Epithelial cell of proximal tubule (primary cell): ENCODE measurements at regions not wholly inside any gene's neighbourhood (a gene's known extent, or its start where the extent isn't known, plus 50 kb on each side); places are given as distances from the start of the nearest gene placed in this dataset.
A peak's percentile ranks its signal among the peaks of the same experiment; 100 is the strongest.

ENCODE experiments used
- DNase-seq: peaks from one replicate; pipeline ENCODE4 v3.0.0-alpha.2; 2011; ENCODE audit warnings: low read depth
- H3K4me3 ChIP-seq: 2 replicates; pipeline ENCODE4 v1.5.1; 2011; ENCODE audit warnings: low read depth, mild to moderate bottlenecking, low read length
- TF ChIP-seq, protein P1 (sequence below): conservative IDR thresholded peaks from 2 replicates; pipeline ENCODE4 v1.5.1; 2012; ENCODE audit warnings: low read depth, mild to moderate bottlenecking, low read length

DNA sequence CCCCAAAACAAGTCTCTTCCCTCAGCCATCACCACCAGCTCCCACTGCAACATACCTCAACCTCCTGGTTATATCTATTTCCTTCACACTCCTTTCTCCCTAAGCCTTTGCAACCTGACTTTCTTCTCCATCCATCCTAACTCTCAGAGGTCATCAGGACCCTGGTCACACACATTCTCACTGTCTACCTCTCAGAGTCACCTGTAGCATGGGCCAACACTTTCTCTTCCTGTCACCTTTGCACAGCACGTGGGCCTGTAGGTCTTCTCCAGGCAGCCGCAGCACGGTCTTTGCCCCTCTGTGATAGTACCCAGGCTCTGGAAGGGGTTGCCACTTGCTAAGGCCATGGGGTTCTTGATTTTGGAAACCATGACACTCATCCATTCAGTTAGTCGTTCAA lies 921.1 kb downstream of the UQCRFS1 start:
- no peak overlapping the region for H3K4me3 ChIP-seq
- DNase-seq: no peak
- TF ChIP-seq, protein P1, sequence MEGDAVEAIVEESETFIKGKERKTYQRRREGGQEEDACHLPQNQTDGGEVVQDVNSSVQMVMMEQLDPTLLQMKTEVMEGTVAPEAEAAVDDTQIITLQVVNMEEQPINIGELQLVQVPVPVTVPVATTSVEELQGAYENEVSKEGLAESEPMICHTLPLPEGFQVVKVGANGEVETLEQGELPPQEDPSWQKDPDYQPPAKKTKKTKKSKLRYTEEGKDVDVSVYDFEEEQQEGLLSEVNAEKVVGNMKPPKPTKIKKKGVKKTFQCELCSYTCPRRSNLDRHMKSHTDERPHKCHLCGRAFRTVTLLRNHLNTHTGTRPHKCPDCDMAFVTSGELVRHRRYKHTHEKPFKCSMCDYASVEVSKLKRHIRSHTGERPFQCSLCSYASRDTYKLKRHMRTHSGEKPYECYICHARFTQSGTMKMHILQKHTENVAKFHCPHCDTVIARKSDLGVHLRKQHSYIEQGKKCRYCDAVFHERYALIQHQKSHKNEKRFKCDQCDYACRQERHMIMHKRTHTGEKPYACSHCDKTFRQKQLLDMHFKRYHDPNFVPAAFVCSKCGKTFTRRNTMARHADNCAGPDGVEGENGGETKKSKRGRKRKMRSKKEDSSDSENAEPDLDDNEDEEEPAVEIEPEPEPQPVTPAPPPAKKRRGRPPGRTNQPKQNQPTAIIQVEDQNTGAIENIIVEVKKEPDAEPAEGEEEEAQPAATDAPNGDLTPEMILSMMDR: no peak

DNA sequence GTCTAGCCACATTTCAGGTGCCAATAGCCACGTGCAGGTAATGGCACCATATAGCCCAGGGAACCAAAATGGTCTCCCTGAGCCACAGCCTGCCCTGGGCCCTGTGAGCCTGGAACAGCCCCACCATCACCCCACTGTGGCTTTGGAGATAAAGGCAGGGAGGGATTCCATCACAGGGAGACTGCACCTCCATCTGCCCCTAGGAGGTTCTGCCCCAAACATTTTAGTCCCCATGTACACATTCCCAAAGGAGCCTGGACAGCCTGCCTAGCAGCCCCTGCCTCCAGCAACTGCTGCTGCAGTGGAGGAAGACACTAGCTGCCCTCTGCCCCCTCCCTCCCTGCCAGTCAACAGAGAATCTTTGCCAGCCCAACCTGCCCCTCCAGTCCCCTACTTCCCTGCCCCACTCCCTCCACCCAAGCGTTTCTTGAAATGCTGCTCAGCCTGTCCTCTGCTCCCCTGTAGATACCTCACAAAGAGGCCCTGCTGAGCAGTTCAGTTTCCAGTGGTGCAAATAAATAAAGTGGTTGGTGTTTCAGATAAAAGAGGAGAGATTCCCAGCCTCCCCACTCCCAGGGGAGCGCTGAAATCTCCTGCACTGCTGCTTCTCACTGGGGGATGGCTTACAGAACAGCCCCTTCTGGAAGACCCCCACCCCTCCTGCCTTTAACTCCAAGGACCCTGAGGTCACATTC lies 921.8 kb downstream of the UQCRFS1 start:
- DNase-seq: no peak
- no peak overlapping the region for H3K4me3 ChIP-seq
- TF ChIP-seq, protein P1: no peak

GRCh38 chr19:28289295-28290063 lies 923.5 kb downstream of the UQCRFS1 start:
- TF ChIP-seq, protein P1: no peak
- peak; percentile 58 for DNase-seq
- no peak overlapping the region for H3K4me3 ChIP-seq

DNA sequence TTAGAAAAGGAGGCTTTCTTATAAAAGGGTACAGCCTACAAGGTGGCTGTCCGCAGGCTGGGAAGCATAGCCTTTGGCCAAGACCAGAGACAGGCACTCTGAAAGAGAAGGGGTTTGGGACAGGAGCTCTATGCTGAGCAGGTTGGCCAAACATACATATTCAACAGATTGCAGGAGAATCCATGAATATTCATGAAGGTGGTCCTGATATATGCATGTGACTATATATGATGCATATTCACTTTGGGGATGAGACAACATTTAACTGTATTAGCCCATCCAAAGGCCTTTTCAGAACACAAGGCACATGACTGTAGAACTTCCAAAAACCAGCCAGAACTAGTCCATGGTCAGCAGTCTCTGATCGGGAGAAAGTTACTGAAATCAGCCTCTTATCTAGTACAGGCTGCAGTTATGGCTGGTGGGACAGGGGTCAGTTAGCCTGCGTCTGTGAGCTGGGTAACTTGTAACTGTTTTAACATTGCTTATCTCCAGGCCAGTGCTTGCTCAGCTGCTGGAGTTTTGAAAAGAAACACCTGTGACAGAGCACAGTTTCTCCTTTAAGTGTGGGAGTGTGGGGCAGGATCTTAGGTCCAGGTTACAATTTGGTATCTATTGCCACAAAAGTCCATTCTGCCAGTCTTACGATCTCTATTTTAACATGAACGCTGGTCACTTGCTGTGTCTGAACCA lies 924.2 kb downstream of the UQCRFS1 start:
- no peak for DNase-seq
- TF ChIP-seq, protein P1: no peak
- H3K4me3 ChIP-seq: no peak overlapping the region

GRCh38 chr19:28285917-28286316 lies 927.0 kb downstream of the UQCRFS1 start:
- no peak overlapping the region for H3K4me3 ChIP-seq
- DNase-seq: no peak
- TF ChIP-seq, protein P1: no peak

DNA sequence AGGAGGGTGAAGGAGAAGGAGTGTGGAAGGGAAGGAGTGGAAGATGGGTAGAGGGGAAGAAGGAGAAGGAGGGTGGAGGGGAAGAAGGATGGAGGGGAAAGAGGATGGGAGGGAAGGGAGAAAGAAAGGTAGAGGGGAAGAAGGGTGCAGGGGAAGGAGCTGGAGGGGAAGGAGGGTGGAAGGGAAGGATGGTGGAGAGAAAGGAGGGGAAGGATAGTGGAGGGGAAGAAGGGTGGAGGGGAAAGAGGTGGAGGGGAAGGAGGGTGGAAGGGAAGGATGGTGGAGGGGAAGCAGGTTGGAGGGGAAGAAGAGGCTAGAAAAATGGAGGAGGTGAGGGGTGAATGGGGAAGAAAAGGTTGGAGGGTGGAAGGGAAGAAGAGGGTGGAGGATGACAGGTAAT lies 927.9 kb downstream of the UQCRFS1 start:
- TF ChIP-seq, protein P1: no peak
- H3K4me3 ChIP-seq: no peak overlapping the region
- DNase-seq: no peak
